IPS DF 19.7 (cell line): ENCODE measurements at regions not wholly inside any gene's neighbourhood (a gene's known extent, or its start where the extent isn't known, plus 50 kb on each side); places are given as distances from the start of the nearest gene placed in this dataset.

Experiments used
- DNase-seq: peaks from one replicate; pipeline ENCODE4 v3.0.0-alpha.2; 2013; ENCODE audit warnings: low read depth, low spot score

GRCh38 chr10:131792011-131792651, 108.7 kb upstream of the PPP2R2D start:
- no peak for DNase-seq

GRCh38 chr10:131792809-131793208, 108.0 kb upstream of the PPP2R2D start:
- no peak for DNase-seq

GRCh38 chr10:131795761-131796160, 105.0 kb upstream of the PPP2R2D start:
- DNase-seq = no peak

- no peak for DNase-seq
Observed at GRCh38 chr10:131797626-131798025, 103.2 kb upstream of the PPP2R2D start.

- DNase-seq = no peak
Observed at GRCh38 chr10:131799429-131799828, 101.4 kb upstream of the PPP2R2D start.

GRCh38 chr10:131802156-131802915, 98.5 kb upstream of the PPP2R2D start:
- DNase-seq = no peak

- no peak for DNase-seq
Observed at GRCh38 chr10:131802996-131803395, 97.8 kb upstream of the PPP2R2D start.

GRCh38 chr10:131803860-131804425, 96.9 kb upstream of the PPP2R2D start:
- DNase-seq = no peak

- DNase-seq = no peak
Observed at GRCh38 chr10:131804551-131805295, 96.1 kb upstream of the PPP2R2D start.

- DNase-seq = no peak
Observed at GRCh38 chr10:131805696-131806095, 95.1 kb upstream of the PPP2R2D start.

- DNase-seq = no peak
Observed at GRCh38 chr10:131806146-131806545, 94.7 kb upstream of the PPP2R2D start.

- no peak for DNase-seq
Observed at GRCh38 chr10:131806646-131807317, 94.0 kb upstream of the PPP2R2D start.

GRCh38 chr10:131808370-131808930, 92.4 kb upstream of the PPP2R2D start:
- no peak for DNase-seq

GRCh38 chr10:131810036-131810804, 90.6 kb upstream of the PPP2R2D start:
- no peak for DNase-seq

GRCh38 chr10:131810805-131811629, 89.8 kb upstream of the PPP2R2D start:
- DNase-seq = no peak

GRCh38 chr10:131811630-131812403, 89.0 kb upstream of the PPP2R2D start:
- DNase-seq = no peak

GRCh38 chr10:131812736-131813604, 87.8 kb upstream of the PPP2R2D start:
- DNase-seq = no peak
